ENCODE measurements at regions not wholly inside any gene's neighbourhood (a gene's known extent, or its start where the extent isn't known, plus 50 kb on each side); places are given as distances from the start of the nearest gene placed in this dataset.

DNA sequence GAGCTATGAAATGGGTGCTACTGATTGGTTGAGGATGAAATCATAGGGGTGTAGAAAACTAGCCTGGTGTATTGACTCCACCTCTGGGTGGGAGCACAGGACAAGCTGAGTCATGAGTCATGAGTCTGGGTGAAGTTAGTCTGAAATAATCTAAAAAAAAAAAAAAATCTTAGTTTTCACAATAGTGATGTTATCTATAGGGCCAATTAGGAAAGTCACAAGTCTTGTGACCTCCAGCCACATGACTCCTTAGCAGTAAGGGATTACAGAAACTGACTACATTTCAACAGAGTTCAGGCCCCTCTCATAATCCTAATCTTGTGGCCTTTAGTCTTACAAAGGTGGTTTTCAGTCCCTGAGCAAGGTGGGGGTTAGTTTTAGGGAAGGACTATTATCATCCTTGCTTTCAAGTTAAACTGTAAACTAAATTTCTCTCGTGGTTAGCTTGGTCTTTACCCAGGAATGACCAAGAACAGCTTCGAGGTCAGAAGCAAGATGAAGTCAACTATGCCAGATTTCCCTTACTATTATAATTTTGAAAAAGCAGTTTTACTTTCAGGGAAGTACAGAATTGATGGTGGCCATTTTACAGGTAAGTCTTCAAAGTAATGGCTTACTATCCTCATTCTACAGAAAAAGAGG, 338.0 kb upstream of the GYPC start:
- H2AFZ ChIP-seq (ENCODE audit: low read depth, low read length) = no peak overlapping the region
- no peak for TF ChIP-seq EZH2phosphoT487 (IDR thresholded peaks at IDR 0.05; ENCODE audit: low read depth)
- TF ChIP-seq, protein P1, sequence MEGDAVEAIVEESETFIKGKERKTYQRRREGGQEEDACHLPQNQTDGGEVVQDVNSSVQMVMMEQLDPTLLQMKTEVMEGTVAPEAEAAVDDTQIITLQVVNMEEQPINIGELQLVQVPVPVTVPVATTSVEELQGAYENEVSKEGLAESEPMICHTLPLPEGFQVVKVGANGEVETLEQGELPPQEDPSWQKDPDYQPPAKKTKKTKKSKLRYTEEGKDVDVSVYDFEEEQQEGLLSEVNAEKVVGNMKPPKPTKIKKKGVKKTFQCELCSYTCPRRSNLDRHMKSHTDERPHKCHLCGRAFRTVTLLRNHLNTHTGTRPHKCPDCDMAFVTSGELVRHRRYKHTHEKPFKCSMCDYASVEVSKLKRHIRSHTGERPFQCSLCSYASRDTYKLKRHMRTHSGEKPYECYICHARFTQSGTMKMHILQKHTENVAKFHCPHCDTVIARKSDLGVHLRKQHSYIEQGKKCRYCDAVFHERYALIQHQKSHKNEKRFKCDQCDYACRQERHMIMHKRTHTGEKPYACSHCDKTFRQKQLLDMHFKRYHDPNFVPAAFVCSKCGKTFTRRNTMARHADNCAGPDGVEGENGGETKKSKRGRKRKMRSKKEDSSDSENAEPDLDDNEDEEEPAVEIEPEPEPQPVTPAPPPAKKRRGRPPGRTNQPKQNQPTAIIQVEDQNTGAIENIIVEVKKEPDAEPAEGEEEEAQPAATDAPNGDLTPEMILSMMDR (IDR thresholded peaks at IDR 0.05; ENCODE audit: low read depth, low read length) = no peak

DNA sequence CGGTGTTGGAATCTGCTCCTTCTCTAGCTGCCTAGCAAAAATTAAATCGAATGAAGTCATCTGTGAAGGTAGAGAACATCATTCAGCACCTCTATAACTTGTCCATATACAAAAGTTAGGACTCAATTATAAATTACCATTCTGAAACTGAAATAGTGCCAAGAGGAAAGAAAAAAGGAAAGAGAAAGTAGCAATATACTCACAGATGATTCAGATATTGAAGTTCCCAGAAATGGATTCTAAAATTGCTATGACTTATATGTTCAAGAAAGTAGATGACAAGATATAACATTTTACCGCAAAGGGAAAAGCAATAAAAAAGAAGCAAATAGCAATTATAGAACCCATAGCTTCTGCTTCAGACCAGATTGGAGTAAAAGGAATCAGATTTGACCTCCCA, 333.6 kb upstream of the GYPC start:
- no peak overlapping the region for H2AFZ ChIP-seq (ENCODE audit: low read depth, low read length)
- H3K4me3 ChIP-seq (ENCODE audit: low read length) = no peak overlapping the region
- no peaks in the 10 kb centered on the region for H3K9me3 ChIP-seq (ENCODE audit: insufficient read depth, low read length)
- no peak overlapping the region for H3K4me2 ChIP-seq (ENCODE audit: low read length)
- H3K36me3 ChIP-seq (replicated peaks; ENCODE audit: low read depth, low read length) = no peaks in the 10 kb centered on the region
- no peaks in the 10 kb centered on the region for H3K27me3 ChIP-seq (ENCODE audit: low read depth, low read length)
- no peaks in the 10 kb centered on the region for H4K20me1 ChIP-seq (ENCODE audit: insufficient read depth, low read length)
- TF ChIP-seq, protein P1 (IDR thresholded peaks at IDR 0.05; ENCODE audit: low read depth, low read length) = no peak
- no peak for TF ChIP-seq EZH2phosphoT487 (IDR thresholded peaks at IDR 0.05; ENCODE audit: low read depth)
- no peaks in the 10 kb centered on the region for H3K4me1 ChIP-seq (ENCODE audit: low read length)
- no peak overlapping the region for H3K27ac ChIP-seq (ENCODE audit: low read length)
- no peak overlapping the region for H3K9ac ChIP-seq (ENCODE audit: low read length)
- no peaks in the 10 kb centered on the region for H3K79me2 ChIP-seq (ENCODE audit: low read length)

More for the DNA sequence above, 338.0 kb upstream of the GYPC start:
- H3K9ac ChIP-seq (ENCODE audit: low read length) = no peak overlapping the region
- no peaks in the 10 kb centered on the region for H4K20me1 ChIP-seq (ENCODE audit: insufficient read depth, low read length)
- H3K9me3 ChIP-seq (ENCODE audit: insufficient read depth, low read length) = no peaks in the 10 kb centered on the region
- H3K4me3 ChIP-seq (ENCODE audit: low read length) = no peak overlapping the region
- H3K4me1 ChIP-seq (ENCODE audit: low read length) = no peaks in the 10 kb centered on the region
- no peak overlapping the region for H3K4me2 ChIP-seq (ENCODE audit: low read length)
- no peaks in the 10 kb centered on the region for H3K36me3 ChIP-seq (replicated peaks; ENCODE audit: low read depth, low read length)
- H3K79me2 ChIP-seq (ENCODE audit: low read length) = no peaks in the 10 kb centered on the region
- H3K27me3 ChIP-seq (ENCODE audit: low read depth, low read length) = no peaks in the 10 kb centered on the region
- no peak overlapping the region for H3K27ac ChIP-seq (ENCODE audit: low read length)

DNA sequence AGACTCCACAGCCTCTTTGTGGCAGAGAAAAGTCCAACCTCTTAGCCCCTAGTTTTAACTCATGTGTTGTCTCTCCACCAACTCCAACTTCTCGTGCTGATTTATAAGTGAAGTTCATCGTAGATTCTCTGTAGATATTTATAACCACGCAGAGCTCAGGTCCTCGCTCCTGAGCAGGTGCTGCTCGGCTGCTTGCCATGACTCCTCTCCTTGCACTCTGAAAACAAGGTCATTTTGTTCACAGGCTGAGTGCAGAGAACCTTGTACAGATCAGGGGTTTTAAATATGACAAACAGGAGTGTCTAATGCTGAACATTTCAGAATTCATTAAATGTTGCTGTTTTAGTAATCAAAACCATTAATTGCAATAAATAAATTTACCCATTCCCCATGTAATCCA, 330.8 kb upstream of the GYPC start:
- no peak overlapping the region for H3K4me3 ChIP-seq (ENCODE audit: low read length)
- no peaks in the 10 kb centered on the region for H3K9me3 ChIP-seq (ENCODE audit: insufficient read depth, low read length)
- no peaks in the 10 kb centered on the region for H4K20me1 ChIP-seq (ENCODE audit: insufficient read depth, low read length)
- no peak overlapping the region for H3K4me2 ChIP-seq (ENCODE audit: low read length)
- TF ChIP-seq EZH2phosphoT487 (IDR thresholded peaks at IDR 0.05; ENCODE audit: low read depth) = no peak
- TF ChIP-seq, protein P1 (IDR thresholded peaks at IDR 0.05; ENCODE audit: low read depth, low read length) = no peak
- no peak overlapping the region for H3K27ac ChIP-seq (ENCODE audit: low read length)
- H2AFZ ChIP-seq (ENCODE audit: low read depth, low read length) = no peak overlapping the region
- no peaks in the 10 kb centered on the region for H3K36me3 ChIP-seq (replicated peaks; ENCODE audit: low read depth, low read length)
- H3K27me3 ChIP-seq (ENCODE audit: low read depth, low read length) = no peaks in the 10 kb centered on the region
- no peaks in the 10 kb centered on the region for H3K4me1 ChIP-seq (ENCODE audit: low read length)
- H3K9ac ChIP-seq (ENCODE audit: low read length) = no peak overlapping the region
- no peaks in the 10 kb centered on the region for H3K79me2 ChIP-seq (ENCODE audit: low read length)

DNA sequence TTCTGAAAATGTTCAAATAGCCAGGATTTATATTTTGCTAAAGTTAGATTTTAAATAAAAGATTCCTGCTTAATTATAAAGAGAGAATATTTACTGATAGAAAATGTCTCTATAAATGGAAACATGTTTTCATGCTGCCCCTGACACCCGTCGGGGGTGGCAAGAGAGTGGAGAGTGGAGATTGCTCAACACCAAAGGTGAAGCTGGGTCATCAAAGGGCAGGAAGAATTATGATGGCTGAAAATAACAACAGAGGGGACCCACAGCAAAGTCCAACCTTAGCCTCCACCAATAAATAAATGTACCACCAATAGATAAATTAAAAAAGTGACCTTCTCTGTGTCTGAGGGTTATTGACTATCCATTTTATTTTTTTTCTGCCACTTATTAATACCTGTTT, 326.8 kb upstream of the GYPC start:
- H3K36me3 ChIP-seq (replicated peaks; ENCODE audit: low read depth, low read length) = no peaks in the 10 kb centered on the region
- no peaks in the 10 kb centered on the region for H3K4me1 ChIP-seq (ENCODE audit: low read length)

More for the DNA sequence above, 326.8 kb upstream of the GYPC start:
- H2AFZ ChIP-seq (ENCODE audit: low read depth, low read length) = no peak overlapping the region
- H3K4me2 ChIP-seq (ENCODE audit: low read length) = no peak overlapping the region
- H3K79me2 ChIP-seq (ENCODE audit: low read length) = no peaks in the 10 kb centered on the region
- no peak overlapping the region for H3K4me3 ChIP-seq (ENCODE audit: low read length)
- no peak overlapping the region for H3K27ac ChIP-seq (ENCODE audit: low read length)
- no peak for TF ChIP-seq EZH2phosphoT487 (IDR thresholded peaks at IDR 0.05; ENCODE audit: low read depth)
- TF ChIP-seq, protein P1 (IDR thresholded peaks at IDR 0.05; ENCODE audit: low read depth, low read length) = no peak
- H4K20me1 ChIP-seq (ENCODE audit: insufficient read depth, low read length) = no peaks in the 10 kb centered on the region
- no peaks in the 10 kb centered on the region for H3K27me3 ChIP-seq (ENCODE audit: low read depth, low read length)
- peaks cover 5% of the 10 kb centered on the region; the same call in 1 of the 2 replicates for H3K9me3 ChIP-seq (ENCODE audit: insufficient read depth, low read length)
- no peak overlapping the region for H3K9ac ChIP-seq (ENCODE audit: low read length)
